ENCODE measurements at regions not wholly inside any gene's neighbourhood (a gene's known extent, or its start where the extent isn't known, plus 50 kb on each side); places are given as distances from the start of the nearest gene placed in this dataset.

DNA sequence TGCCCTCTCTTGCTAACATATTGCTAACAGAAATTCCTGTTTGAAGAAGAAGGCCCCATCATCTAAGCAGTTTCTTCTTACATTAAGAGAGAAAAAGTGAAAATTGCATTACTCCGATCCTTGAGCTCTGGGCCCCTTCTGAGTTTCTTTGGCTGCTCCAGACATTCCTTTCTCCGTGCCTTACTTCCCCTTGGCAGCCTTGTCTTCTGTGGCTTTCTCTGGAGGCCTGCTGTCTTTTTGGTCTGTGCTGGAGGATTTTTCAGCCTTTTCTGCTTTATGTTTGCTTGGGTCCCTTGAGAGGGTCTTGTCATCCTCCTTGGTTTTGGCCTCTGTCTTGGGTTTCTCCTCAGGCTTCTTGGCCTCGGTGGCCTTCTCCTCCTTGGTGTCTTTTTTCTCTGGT is 378.8 kb upstream of the CHD6 start:
- no peak overlapping the region for H3K4me3 ChIP-seq (replicated peaks; ENCODE audit: insufficient read depth, low read length)
- no peak for DNase-seq (ENCODE audit: low read depth in 1 of 2, low spot score in 1 of 2)
- TF ChIP-seq, protein P1, sequence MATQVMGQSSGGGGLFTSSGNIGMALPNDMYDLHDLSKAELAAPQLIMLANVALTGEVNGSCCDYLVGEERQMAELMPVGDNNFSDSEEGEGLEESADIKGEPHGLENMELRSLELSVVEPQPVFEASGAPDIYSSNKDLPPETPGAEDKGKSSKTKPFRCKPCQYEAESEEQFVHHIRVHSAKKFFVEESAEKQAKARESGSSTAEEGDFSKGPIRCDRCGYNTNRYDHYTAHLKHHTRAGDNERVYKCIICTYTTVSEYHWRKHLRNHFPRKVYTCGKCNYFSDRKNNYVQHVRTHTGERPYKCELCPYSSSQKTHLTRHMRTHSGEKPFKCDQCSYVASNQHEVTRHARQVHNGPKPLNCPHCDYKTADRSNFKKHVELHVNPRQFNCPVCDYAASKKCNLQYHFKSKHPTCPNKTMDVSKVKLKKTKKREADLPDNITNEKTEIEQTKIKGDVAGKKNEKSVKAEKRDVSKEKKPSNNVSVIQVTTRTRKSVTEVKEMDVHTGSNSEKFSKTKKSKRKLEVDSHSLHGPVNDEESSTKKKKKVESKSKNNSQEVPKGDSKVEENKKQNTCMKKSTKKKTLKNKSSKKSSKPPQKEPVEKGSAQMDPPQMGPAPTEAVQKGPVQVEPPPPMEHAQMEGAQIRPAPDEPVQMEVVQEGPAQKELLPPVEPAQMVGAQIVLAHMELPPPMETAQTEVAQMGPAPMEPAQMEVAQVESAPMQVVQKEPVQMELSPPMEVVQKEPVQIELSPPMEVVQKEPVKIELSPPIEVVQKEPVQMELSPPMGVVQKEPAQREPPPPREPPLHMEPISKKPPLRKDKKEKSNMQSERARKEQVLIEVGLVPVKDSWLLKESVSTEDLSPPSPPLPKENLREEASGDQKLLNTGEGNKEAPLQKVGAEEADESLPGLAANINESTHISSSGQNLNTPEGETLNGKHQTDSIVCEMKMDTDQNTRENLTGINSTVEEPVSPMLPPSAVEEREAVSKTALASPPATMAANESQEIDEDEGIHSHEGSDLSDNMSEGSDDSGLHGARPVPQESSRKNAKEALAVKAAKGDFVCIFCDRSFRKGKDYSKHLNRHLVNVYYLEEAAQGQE (IDR thresholded peaks at IDR 0.05; ENCODE audit: insufficient replicate concordance, low read depth) = no peak
- TF ChIP-seq SPI1 (IDR thresholded peaks at IDR 0.05; ENCODE audit: borderline replicate concordance, low read depth) = no peak
- TF ChIP-seq POLR2AphosphoS5 (IDR thresholded peaks at IDR 0.05; ENCODE audit: low read depth) = no peak
- no peak for TF ChIP-seq GABPA (IDR thresholded peaks at IDR 0.05; ENCODE audit: low read depth)
- TF ChIP-seq, protein P2, sequence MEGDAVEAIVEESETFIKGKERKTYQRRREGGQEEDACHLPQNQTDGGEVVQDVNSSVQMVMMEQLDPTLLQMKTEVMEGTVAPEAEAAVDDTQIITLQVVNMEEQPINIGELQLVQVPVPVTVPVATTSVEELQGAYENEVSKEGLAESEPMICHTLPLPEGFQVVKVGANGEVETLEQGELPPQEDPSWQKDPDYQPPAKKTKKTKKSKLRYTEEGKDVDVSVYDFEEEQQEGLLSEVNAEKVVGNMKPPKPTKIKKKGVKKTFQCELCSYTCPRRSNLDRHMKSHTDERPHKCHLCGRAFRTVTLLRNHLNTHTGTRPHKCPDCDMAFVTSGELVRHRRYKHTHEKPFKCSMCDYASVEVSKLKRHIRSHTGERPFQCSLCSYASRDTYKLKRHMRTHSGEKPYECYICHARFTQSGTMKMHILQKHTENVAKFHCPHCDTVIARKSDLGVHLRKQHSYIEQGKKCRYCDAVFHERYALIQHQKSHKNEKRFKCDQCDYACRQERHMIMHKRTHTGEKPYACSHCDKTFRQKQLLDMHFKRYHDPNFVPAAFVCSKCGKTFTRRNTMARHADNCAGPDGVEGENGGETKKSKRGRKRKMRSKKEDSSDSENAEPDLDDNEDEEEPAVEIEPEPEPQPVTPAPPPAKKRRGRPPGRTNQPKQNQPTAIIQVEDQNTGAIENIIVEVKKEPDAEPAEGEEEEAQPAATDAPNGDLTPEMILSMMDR (IDR thresholded peaks at IDR 0.05; ENCODE audit: insufficient read depth, low read length) = no peak

DNA sequence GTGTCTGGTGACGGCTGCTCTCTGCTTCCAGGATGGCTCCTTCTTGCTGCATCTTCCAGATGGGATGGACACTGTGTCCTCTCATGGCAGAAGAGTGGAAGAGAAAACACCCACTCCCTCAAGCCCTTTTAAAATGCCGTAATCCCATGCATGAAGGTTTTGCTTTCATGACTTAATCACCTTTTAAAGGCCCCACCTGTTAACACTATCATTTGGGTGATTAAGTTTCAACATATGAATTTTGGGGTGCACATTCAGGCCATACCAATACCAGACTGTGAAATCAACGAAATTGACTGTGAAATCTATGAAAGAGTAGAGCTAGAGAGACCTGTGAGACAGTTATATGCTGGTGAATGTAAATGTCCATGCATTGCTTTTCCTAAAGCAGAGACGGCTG is 374.3 kb upstream of the CHD6 start:
- no peak for DNase-seq (ENCODE audit: low read depth in 1 of 2, low spot score in 1 of 2)
- TF ChIP-seq POLR2AphosphoS5 (IDR thresholded peaks at IDR 0.05; ENCODE audit: low read depth) (no peak), SPI1 (IDR thresholded peaks at IDR 0.05; ENCODE audit: borderline replicate concordance, low read depth) (no peak), GABPA (IDR thresholded peaks at IDR 0.05; ENCODE audit: low read depth) (no peak)
- TF ChIP-seq, protein P2 (IDR thresholded peaks at IDR 0.05; ENCODE audit: insufficient read depth, low read length) = no peak
- TF ChIP-seq, protein P1 (IDR thresholded peaks at IDR 0.05; ENCODE audit: insufficient replicate concordance, low read depth) = no peak
- Histone ChIP-seq H3K4me3 (replicated peaks; ENCODE audit: insufficient read depth, low read length) (no peak overlapping the region), H3K27me3 (ENCODE audit: insufficient read depth, poor library complexity, severe bottlenecking) (no peaks in the 10 kb centered on the region), H3K27ac (replicated peaks) (no peak overlapping the region)

More for the DNA sequence above, 378.8 kb upstream of the CHD6 start:
- Histone ChIP-seq H3K27me3 (ENCODE audit: insufficient read depth, poor library complexity, severe bottlenecking) (no peaks in the 10 kb centered on the region), H3K27ac (replicated peaks) (no peak overlapping the region)

DNA sequence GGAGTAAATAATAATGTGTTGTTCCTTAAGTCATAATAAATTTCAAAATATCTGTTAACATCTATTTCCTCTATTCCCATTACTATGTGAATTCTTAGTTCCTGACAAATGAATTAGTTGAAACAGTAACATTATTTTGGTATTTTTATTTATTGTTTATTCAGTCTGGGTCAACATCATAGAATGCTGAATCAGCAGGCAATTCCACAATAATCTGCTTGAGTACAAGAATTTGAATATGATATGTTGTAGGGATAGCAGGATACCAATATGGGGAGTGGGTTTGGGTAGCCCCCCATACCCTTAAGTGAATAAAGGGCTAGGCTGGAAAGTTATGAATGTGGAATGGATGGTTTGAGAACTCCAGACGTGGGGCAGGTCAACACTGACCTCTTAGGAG is 373.2 kb upstream of the CHD6 start:
- H3K27me3 ChIP-seq (ENCODE audit: insufficient read depth, poor library complexity, severe bottlenecking) = no peaks in the 10 kb centered on the region
- no peak overlapping the region for H3K27ac ChIP-seq (replicated peaks)
- no peak for DNase-seq (ENCODE audit: low read depth in 1 of 2, low spot score in 1 of 2)
- no peak for TF ChIP-seq GABPA (IDR thresholded peaks at IDR 0.05; ENCODE audit: low read depth)
- TF ChIP-seq, protein P2 (IDR thresholded peaks at IDR 0.05; ENCODE audit: insufficient read depth, low read length) = no peak
- TF ChIP-seq, protein P1 (IDR thresholded peaks at IDR 0.05; ENCODE audit: insufficient replicate concordance, low read depth) = no peak
- no peak for TF ChIP-seq SPI1 (IDR thresholded peaks at IDR 0.05; ENCODE audit: borderline replicate concordance, low read depth)
- TF ChIP-seq POLR2AphosphoS5 (IDR thresholded peaks at IDR 0.05; ENCODE audit: low read depth) = no peak
- no peak overlapping the region for H3K4me3 ChIP-seq (replicated peaks; ENCODE audit: insufficient read depth, low read length)

All from HL-60 (cell line).